ENCODE measurements at regions not wholly inside any gene's neighbourhood (a gene's known extent, or its start where the extent isn't known, plus 50 kb on each side); places are given as distances from the start of the nearest gene placed in this dataset.

- Histone ChIP-seq H3K27ac (no peak overlapping the region), H3K4me3 (no peak overlapping the region), H3K4me1 (replicated peaks in 1 of 2) (peaks cover 36 to 42% of the 10 kb centered on the region in 2 donors)
- in situ Hi-C loops (cut with MboI; ENCODE audit: low pct_unique_long_range_greater_than_20kb in 2 of 9, low sequenced_read_pairs in 9 of 9, unreplicated experiment in 9 of 9): no loop called here
- WGBS, 10 experiments: 40 to 100% (median 88%) methylated on average over 1 to 5 of the region's 8 CpGs; no CpG with 5 or more reads in 4 of the 10 experiments
- no peak for ATAC-seq (replicated peaks in 6 of 8)
Observed at GRCh38 chr9:129280236-129280622, 102.2 kb upstream of the IER5L start.

GRCh38 chr9:129278391-129279237 is 100.6 kb upstream of the IER5L start:
- in situ Hi-C loops (cut with MboI; ENCODE audit: low pct_unique_long_range_greater_than_20kb in 2 of 9, low sequenced_read_pairs in 9 of 9, unreplicated experiment in 9 of 9): no loop called here
- peaks cover 36 to 42% of the 10 kb centered on the region in 2 donors for H3K4me1 ChIP-seq (replicated peaks in 1 of 2)
- no peak overlapping the region for H3K4me3 ChIP-seq
- no peak overlapping the region for H3K27ac ChIP-seq
- 15 to 90% (median 54%) methylated on average over 2 to 4 of the region's 16 CpGs; no CpG with 5 or more reads in 6 of the 10 experiments for WGBS, 10 experiments
- ATAC-seq (replicated peaks in 6 of 8): peak in 7 of 8 experiments; percentile 24 to 89 (median 54)

GRCh38 chr9:129276486-129277230 is 98.6 kb upstream of the IER5L start:
- Histone ChIP-seq H3K27ac (peak overlapping the region in 1 of 2 donors; percentile 25), H3K4me1 (replicated peaks in 1 of 2) (peaks cover 24 to 29% of the 10 kb centered on the region in 2 donors), H3K4me3 (no peak overlapping the region)
- 79 to 100% (median 81%) methylated on average over 2 to 7 of the region's 16 CpGs; no CpG with 5 or more reads in 5 of the 10 experiments for WGBS, 10 experiments
- in situ Hi-C loops (cut with MboI; ENCODE audit: low pct_unique_long_range_greater_than_20kb in 2 of 9, low sequenced_read_pairs in 9 of 9, unreplicated experiment in 9 of 9): no loop called here
- ATAC-seq (replicated peaks in 6 of 8): peak in 6 of 8 experiments; percentile 7 to 42 (median 37)

GRCh38 chr9:129275626-129276247 is 97.7 kb upstream of the IER5L start:
- in situ Hi-C loops (cut with MboI; ENCODE audit: low pct_unique_long_range_greater_than_20kb in 2 of 9, low sequenced_read_pairs in 9 of 9, unreplicated experiment in 9 of 9): no loop called here

GRCh38 chr9:129273941-129274684 is 96.1 kb upstream of the IER5L start:
- no peak for ATAC-seq (replicated peaks in 6 of 8)
- no peak overlapping the region for H3K27ac ChIP-seq
- peaks cover 31 to 33% of the 10 kb centered on the region in 2 donors for H3K4me1 ChIP-seq (replicated peaks in 1 of 2)
- 56 to 94% (median 86%) methylated on average over 2 to 14 of the region's 19 CpGs; no CpG with 5 or more reads in 2 of the 10 experiments for WGBS, 10 experiments
- in situ Hi-C loops (cut with MboI; ENCODE audit: low pct_unique_long_range_greater_than_20kb in 2 of 9, low sequenced_read_pairs in 9 of 9, unreplicated experiment in 9 of 9): no loop called here
- H3K4me3 ChIP-seq: no peak overlapping the region

More at GRCh38 chr9:129275626-129276247, 97.7 kb upstream of the IER5L start:
- H3K27ac ChIP-seq: no peak overlapping the region
- H3K4me1 ChIP-seq (replicated peaks in 1 of 2): peaks cover 31 to 33% of the 10 kb centered on the region in 2 donors
- ATAC-seq (replicated peaks in 6 of 8): no peak
- WGBS, 10 experiments: 17 to 100% (median 65%) methylated on average over 1 to 4 of the region's 10 CpGs; no CpG with 5 or more reads in 4 of the 10 experiments
- H3K4me3 ChIP-seq: no peak overlapping the region

- WGBS, 10 experiments: 53 to 100% (median 90%) methylated on average over 1 to 6 of the region's 14 CpGs; no CpG with 5 or more reads in 3 of the 10 experiments
- peak in 1 of 8 experiments; percentile 26 for ATAC-seq (replicated peaks in 6 of 8)
- H3K4me3 ChIP-seq: no peak overlapping the region
- in situ Hi-C loops (cut with MboI; ENCODE audit: low pct_unique_long_range_greater_than_20kb in 2 of 9, low sequenced_read_pairs in 9 of 9, unreplicated experiment in 9 of 9): no loop called here
- H3K27ac ChIP-seq: no peak overlapping the region
- peaks cover 26 to 31% of the 10 kb centered on the region in 2 donors for H3K4me1 ChIP-seq (replicated peaks in 1 of 2)
Observed at GRCh38 chr9:129273136-129273895, 95.3 kb upstream of the IER5L start.

- Histone ChIP-seq H3K4me1 (replicated peaks in 1 of 2) (peaks cover 22 to 23% of the 10 kb centered on the region in 2 donors), H3K27ac (no peak overlapping the region), H3K4me3 (no peak overlapping the region)
- in situ Hi-C loops (cut with MboI; ENCODE audit: low pct_unique_long_range_greater_than_20kb in 2 of 9, low sequenced_read_pairs in 9 of 9, unreplicated experiment in 9 of 9): no loop called here
- WGBS, 10 experiments: 50 to 100% (median 91%) methylated on average over 1 to 4 of the region's 9 CpGs; no CpG with 5 or more reads in 3 of the 10 experiments
- ATAC-seq (replicated peaks in 6 of 8): no peak
Observed at GRCh38 chr9:129272348-129273025, 94.4 kb upstream of the IER5L start.

GRCh38 chr9:129270903-129271431 is 92.9 kb upstream of the IER5L start:
- no peak overlapping the region for H3K4me3 ChIP-seq
- peaks cover 11% of the 10 kb centered on the region in 2 donors for H3K4me1 ChIP-seq (replicated peaks in 1 of 2)
- in situ Hi-C loops (cut with MboI; ENCODE audit: low pct_unique_long_range_greater_than_20kb in 2 of 9, low sequenced_read_pairs in 9 of 9, unreplicated experiment in 9 of 9): no loop called here
- ATAC-seq (replicated peaks in 6 of 8): peak in 1 of 8 experiments; percentile 21
- WGBS, 10 experiments: 28 to 90% (median 69%) methylated on average over 1 to 11 of the region's 11 CpGs
- no peak overlapping the region for H3K27ac ChIP-seq

- H3K4me3 ChIP-seq: no peak overlapping the region
- ATAC-seq (replicated peaks in 6 of 8): no peak
- WGBS, 10 experiments: 73 to 100% (median 94%) methylated on average over 1 to 10 of the region's 10 CpGs; no CpG with 5 or more reads in 1 of the 10 experiments
- in situ Hi-C loops (cut with MboI; ENCODE audit: low pct_unique_long_range_greater_than_20kb in 2 of 9, low sequenced_read_pairs in 9 of 9, unreplicated experiment in 9 of 9): no loop called here
- H3K4me1 ChIP-seq (replicated peaks in 1 of 2): peaks cover 6 to 8% of the 10 kb centered on the region in 2 donors
- no peak overlapping the region for H3K27ac ChIP-seq
Observed at GRCh38 chr9:129270205-129270604, 92.1 kb upstream of the IER5L start.

GRCh38 chr9:129267141-129267540 is 89.1 kb upstream of the IER5L start:
- in situ Hi-C loops (cut with MboI; ENCODE audit: low pct_unique_long_range_greater_than_20kb in 2 of 9, low sequenced_read_pairs in 9 of 9, unreplicated experiment in 9 of 9): no loop called here
- H3K4me3 ChIP-seq: no peak overlapping the region
- peaks cover 6 to 8% of the 10 kb centered on the region in 2 donors for H3K4me1 ChIP-seq (replicated peaks in 1 of 2)
- 21 to 84% (median 72%) methylated on average over 1 to 9 of the region's 10 CpGs; no CpG with 5 or more reads in 3 of the 10 experiments for WGBS, 10 experiments
- ATAC-seq (replicated peaks in 6 of 8): no peak
- no peak overlapping the region for H3K27ac ChIP-seq

GRCh38 chr9:129266536-129266935 is 88.5 kb upstream of the IER5L start:
- WGBS, 10 experiments: 0 to 100% (median 73%) methylated on average over 1 to 3 of the region's 5 CpGs; no CpG with 5 or more reads in 1 of the 10 experiments
- in situ Hi-C loops (cut with MboI; ENCODE audit: low pct_unique_long_range_greater_than_20kb in 2 of 9, low sequenced_read_pairs in 9 of 9, unreplicated experiment in 9 of 9): no loop called here

More at GRCh38 chr9:129266536-129266935, 88.5 kb upstream of the IER5L start:
- Histone ChIP-seq H3K27ac (no peak overlapping the region), H3K4me1 (replicated peaks in 1 of 2) (peaks cover 6 to 8% of the 10 kb centered on the region in 2 donors), H3K4me3 (no peak overlapping the region)
- ATAC-seq (replicated peaks in 6 of 8): no peak

All from motor neuron (in vitro differentiated cells).